ENCODE measurements at regions not wholly inside any gene's neighbourhood (a gene's known extent, or its start where the extent isn't known, plus 50 kb on each side); places are given as distances from the start of the nearest gene placed in this dataset.
"Not testable (repeated sequence)": the region's sequence is repeated elsewhere in the genome, so short reads cannot be mapped to it uniquely, and the experiment has no call there.

GRCh38 chr10:44012921-44013320, 364.2 kb upstream of the ZNF32 start:
- H3K27ac Mint-ChIP-seq: no peak overlapping the region
- no peak for ATAC-seq
- DNase-seq: no peak
- H3K9me3 Mint-ChIP-seq: no peaks in the 10 kb centered on the region
- H3K27me3 Mint-ChIP-seq: peaks cover 29% of the 10 kb centered on the region
- H3K4me3 Mint-ChIP-seq: no peak overlapping the region
- H3K4me1 Mint-ChIP-seq: peaks cover 12% of the 10 kb centered on the region

- no peak overlapping the region for H3K4me3 Mint-ChIP-seq
- no peak overlapping the region for H3K27ac Mint-ChIP-seq
- peaks cover 41% of the 10 kb centered on the region for H3K27me3 Mint-ChIP-seq
- DNase-seq (no peak), ATAC-seq (no peak)
- peaks cover 12% of the 10 kb centered on the region for H3K4me1 Mint-ChIP-seq
- no peaks in the 10 kb centered on the region for H3K9me3 Mint-ChIP-seq
These were observed 362.9 kb upstream of the ZNF32 start for GRCh38 chr10:44011603-44011981.

GRCh38 chr10:44010873-44011602, 362.4 kb upstream of the ZNF32 start:
- Mint-ChIP-seq H3K27me3 (peaks cover 47% of the 10 kb centered on the region), H3K9me3 (no peaks in the 10 kb centered on the region), H3K4me1 (peaks cover 12% of the 10 kb centered on the region), H3K4me3 (no peak overlapping the region), H3K27ac (peak overlapping the region; percentile 43 to 55)
- ATAC-seq (peak; percentile 86), DNase-seq (peak; percentile 28 to 30)

- Mint-ChIP-seq H3K9me3 (no peaks in the 10 kb centered on the region), H3K27ac (no peak overlapping the region), H3K4me3 (no peak overlapping the region), H3K4me1 (peaks cover 12% of the 10 kb centered on the region), H3K27me3 (peaks cover 46% of the 10 kb centered on the region)
- ATAC-seq: no peak
- no peak for DNase-seq
These were observed 361.4 kb upstream of the ZNF32 start for GRCh38 chr10:44009891-44010632.

- no peak for ATAC-seq
- Mint-ChIP-seq H3K27me3 (peaks cover 43% of the 10 kb centered on the region), H3K9me3 (no peaks in the 10 kb centered on the region), H3K27ac (no peak overlapping the region), H3K4me3 (no peak overlapping the region), H3K4me1 (peaks cover 12% of the 10 kb centered on the region)
- DNase-seq: no peak
These were observed 360.4 kb upstream of the ZNF32 start for GRCh38 chr10:44008917-44009709.

GRCh38 chr10:44008270-44008916, 359.7 kb upstream of the ZNF32 start:
- peaks cover 12% of the 10 kb centered on the region for H3K4me1 Mint-ChIP-seq
- no peaks in the 10 kb centered on the region for H3K9me3 Mint-ChIP-seq
- no peak overlapping the region for H3K27ac Mint-ChIP-seq
- no peak overlapping the region for H3K4me3 Mint-ChIP-seq
- peaks cover 43% of the 10 kb centered on the region for H3K27me3 Mint-ChIP-seq
- ATAC-seq: no peak
- DNase-seq: no peak

GRCh38 chr10:44006771-44007170, 358.1 kb upstream of the ZNF32 start:
- no peak for ATAC-seq
- no peak for DNase-seq
- H3K27ac Mint-ChIP-seq: no peak overlapping the region
- peaks cover 43% of the 10 kb centered on the region for H3K27me3 Mint-ChIP-seq
- no peak overlapping the region for H3K4me3 Mint-ChIP-seq
- no peaks in the 10 kb centered on the region for H3K9me3 Mint-ChIP-seq
- H3K4me1 Mint-ChIP-seq: peaks cover 12% of the 10 kb centered on the region

- Mint-ChIP-seq H3K4me3 (no peak overlapping the region), H3K9me3 (no peaks in the 10 kb centered on the region), H3K27ac (no peak overlapping the region), H3K27me3 (peaks cover 43% of the 10 kb centered on the region), H3K4me1 (peaks cover 1% of the 10 kb centered on the region)
- ATAC-seq: no peak
- no peak for DNase-seq
These were observed 357.1 kb upstream of the ZNF32 start for GRCh38 chr10:44005788-44006099.

- H3K9me3 Mint-ChIP-seq: no peaks in the 10 kb centered on the region
- peaks cover 43% of the 10 kb centered on the region for H3K27me3 Mint-ChIP-seq
- H3K4me1 Mint-ChIP-seq: no peaks in the 10 kb centered on the region
- no peak overlapping the region for H3K4me3 Mint-ChIP-seq
- no peak overlapping the region for H3K27ac Mint-ChIP-seq
- ATAC-seq (no peak), DNase-seq (no peak)
These were observed 356.5 kb upstream of the ZNF32 start for GRCh38 chr10:44004913-44005787.

- Mint-ChIP-seq H3K9me3 (no peaks in the 10 kb centered on the region), H3K27ac (no peak overlapping the region), H3K27me3 (peaks cover 6% of the 10 kb centered on the region), H3K4me3 (no peak overlapping the region), H3K4me1 (no peaks in the 10 kb centered on the region)
- ATAC-seq (no peak), DNase-seq (no peak)
These were observed 349.5 kb upstream of the ZNF32 start for GRCh38 chr10:43998021-43998809.

- H3K9me3 Mint-ChIP-seq: no peaks in the 10 kb centered on the region
- ATAC-seq: no peak
- H3K27me3 Mint-ChIP-seq: peaks cover 6% of the 10 kb centered on the region
- DNase-seq: no peak
- no peak overlapping the region for H3K4me3 Mint-ChIP-seq
- H3K27ac Mint-ChIP-seq: no peak overlapping the region
- H3K4me1 Mint-ChIP-seq: no peaks in the 10 kb centered on the region
These were observed 348.6 kb upstream of the ZNF32 start for GRCh38 chr10:43997330-43997729.

- H3K27ac Mint-ChIP-seq: no peak overlapping the region
These were observed 345.9 kb upstream of the ZNF32 start for GRCh38 chr10:43994539-43994938.

GRCh38 chr10:43992816-43993215, 344.1 kb upstream of the ZNF32 start:
- not testable (repeated sequence) for H3K4me3 Mint-ChIP-seq, H3K27ac Mint-ChIP-seq, ATAC-seq, DNase-seq, H3K4me1 Mint-ChIP-seq
- Mint-ChIP-seq H3K9me3 (peaks cover 4 to 19% of the 10 kb centered on the region in 2 donors), H3K27me3 (peaks cover 10% of the 10 kb centered on the region)

More at GRCh38 chr10:43994539-43994938, 345.9 kb upstream of the ZNF32 start:
- Mint-ChIP-seq H3K27me3 (peaks cover 10% of the 10 kb centered on the region), H3K4me3 (no peak overlapping the region), H3K4me1 (no peaks in the 10 kb centered on the region), H3K9me3 (peaks cover 4 to 19% of the 10 kb centered on the region in 2 donors)
- no peak for ATAC-seq
- DNase-seq: no peak

- ATAC-seq: no peak
- Mint-ChIP-seq H3K9me3 (peaks cover 0 to 13% of the 10 kb centered on the region in 2 donors), H3K4me3 (no peak overlapping the region), H3K27me3 (peaks cover 10% of the 10 kb centered on the region), H3K27ac (no peak overlapping the region), H3K4me1 (no peaks in the 10 kb centered on the region)
- DNase-seq: no peak
These were observed 337.7 kb upstream of the ZNF32 start for GRCh38 chr10:43986374-43986773.
